MCF 10A (cell line): ENCODE measurements at regions not wholly inside any gene's neighbourhood (a gene's known extent, or its start where the extent isn't known, plus 50 kb on each side); places are given as distances from the start of the nearest gene placed in this dataset.

Experiments used
- BruUV-seq: library from RNA; stranded (reverse); fragments of 400-500 nt; replicated peaks from 2 replicates; lab custom pipeline; 2021; lab: Mats Ljungman, UMichigan
- CTCF ChIA-PET: fragments of 300-600 bp; sonication (Branson Sonifier 250); formaldehyde crosslinking; extraction: SDS; loops from one replicate; lab custom pipeline; 2021; ENCODE audit warnings: antibody characterized with exemption, inconsistent platforms; lab: Yijun Ruan, JAX
- POLR2A ChIA-PET: fragments of 300-600, 350-650 bp; sonication (Branson Sonifier 250); formaldehyde crosslinking; extraction: SDS; loops from one replicate; lab custom pipeline; 2020; ENCODE audit warnings: antibody characterized with exemption, inconsistent platforms; lab: Yijun Ruan, JAX
- DNase-seq: peaks from one replicate; pipeline ENCODE4 v3.0.0-alpha.2; 2018; ENCODE audit not compliant: unreplicated experiment
- H3K27ac Mint-ChIP-seq: one replicate; pipeline ENCODE4 v1.8.0; 2022; ENCODE audit warnings: mild to moderate bottlenecking, low read depth, mixed read lengths; ENCODE audit not compliant: unreplicated experiment
- H3K27me3 Mint-ChIP-seq: one replicate; pipeline ENCODE4 v1.8.0; 2022; ENCODE audit warnings: mixed read lengths; ENCODE audit not compliant: insufficient read depth, unreplicated experiment
- H3K36me3 Mint-ChIP-seq: one replicate; pipeline ENCODE4 v1.8.0; 2022; ENCODE audit warnings: mild to moderate bottlenecking, moderate library complexity, mixed read lengths; ENCODE audit not compliant: insufficient read depth, unreplicated experiment
- H3K4me1 Mint-ChIP-seq: one replicate; pipeline ENCODE4 v1.8.0; 2022; ENCODE audit warnings: mixed read lengths; ENCODE audit not compliant: insufficient read depth, unreplicated experiment
- H3K4me3 Mint-ChIP-seq: one replicate; pipeline ENCODE4 v1.8.0; 2022; ENCODE audit warnings: mild to moderate bottlenecking, moderate library complexity, mixed read lengths; ENCODE audit not compliant: unreplicated experiment
- H3K9me3 Mint-ChIP-seq: one replicate; pipeline ENCODE4 v1.8.0; 2022; ENCODE audit warnings: mixed read lengths; ENCODE audit not compliant: unreplicated experiment
- CTCF ChIP-seq: fragments of 200-600 bp; IDR thresholded peaks from one replicate; pipeline ENCODE4 v1.8.0; 2022; ENCODE audit warnings: antibody characterized with exemption, mild to moderate bottlenecking; ENCODE audit not compliant: unreplicated experiment
- intact Hi-C: fragments of 100-400 bp; cut with micrococcal nuclease; formaldehyde crosslinking; loops from 2 replicates; pipeline ENCODE4 v1.14.1; 2022

- Mint-ChIP-seq H3K4me1 (no peaks in the 10 kb centered on the region), H3K27ac (no peak overlapping the region)
Observed at GRCh38 chr10:125355657-125356056, 195.3 kb upstream of the CTBP2 start.

GRCh38 chr10:125350519-125350918 is 190.2 kb upstream of the CTBP2 start:
- ChIA-PET CTCF (interaction anchor here (1.0 kb wide), 1 partner anchor 13 kb away, joined by 3 read pairs; no protein-coding TSS in a partner anchor), POLR2A (interaction anchor here (0.6 kb wide), 1 partner anchor 16 kb away, joined by 3 read pairs; no protein-coding TSS in a partner anchor)
- intact Hi-C loops: no loop called here
- Mint-ChIP-seq H3K4me3 (no peak overlapping the region), H3K36me3 (no peaks in the 10 kb centered on the region), H3K27ac (no peak overlapping the region), H3K4me1 (no peaks in the 10 kb centered on the region), H3K27me3 (no peaks in the 10 kb centered on the region), H3K9me3 (no peaks in the 10 kb centered on the region)
- no peak for TF ChIP-seq CTCF
- no TSS peak for BruUV-seq
- no peak for DNase-seq

More at GRCh38 chr10:125355657-125356056, 195.3 kb upstream of the CTBP2 start:
- no peaks in the 10 kb centered on the region for H3K27me3 Mint-ChIP-seq
- no peak for DNase-seq
- no peaks in the 10 kb centered on the region for H3K36me3 Mint-ChIP-seq
- CTCF ChIA-PET: no interaction called here
- H3K4me3 Mint-ChIP-seq: no peak overlapping the region
- no peaks in the 10 kb centered on the region for H3K9me3 Mint-ChIP-seq
- TF ChIP-seq CTCF: no peak
- intact Hi-C loops: no loop called here
- no TSS peak for BruUV-seq
- POLR2A ChIA-PET: no interaction called here

- BruUV-seq: no TSS peak
- no peak for TF ChIP-seq CTCF
- no peaks in the 10 kb centered on the region for H3K4me1 Mint-ChIP-seq
- no peaks in the 10 kb centered on the region for H3K27me3 Mint-ChIP-seq
- H3K36me3 Mint-ChIP-seq: no peaks in the 10 kb centered on the region
- intact Hi-C loops: loop anchor here (10.0 kb wide), 1 partner anchor 304 kb away; no protein-coding TSS in a partner anchor
- no peak for DNase-seq
- H3K27ac Mint-ChIP-seq: no peak overlapping the region
- no peaks in the 10 kb centered on the region for H3K9me3 Mint-ChIP-seq
- H3K4me3 Mint-ChIP-seq: no peak overlapping the region
- POLR2A ChIA-PET: no interaction called here
- CTCF ChIA-PET: interaction anchor here (0.6 kb wide), 1 partner anchor 86 kb away, joined by 5 read pairs; no protein-coding TSS in a partner anchor
Observed at GRCh38 chr10:125348536-125348935, 188.2 kb upstream of the CTBP2 start.

- BruUV-seq: no TSS peak
- CTCF ChIA-PET: interaction anchor here (0.7 to 2.1 kb wide), 6 partner anchors 11 to 297 kb away, joined by 3 to 12 read pairs (median 5); no protein-coding TSS in a partner anchor
- no peak overlapping the region for H3K27ac Mint-ChIP-seq
- POLR2A ChIA-PET: interaction anchor here (1.0 kb wide), 1 partner anchor 113 kb away, joined by 4 read pairs; no protein-coding TSS in a partner anchor
- H3K4me1 Mint-ChIP-seq: peaks cover 8% of the 10 kb centered on the region
- no peak overlapping the region for H3K4me3 Mint-ChIP-seq
- H3K9me3 Mint-ChIP-seq: no peaks in the 10 kb centered on the region
- no peaks in the 10 kb centered on the region for H3K27me3 Mint-ChIP-seq
- no peak for DNase-seq
- no peaks in the 10 kb centered on the region for H3K36me3 Mint-ChIP-seq
- intact Hi-C loops: loop anchor here (10.0 kb wide), 1 partner anchor 300 kb away; no protein-coding TSS in a partner anchor
- no peak for TF ChIP-seq CTCF
Observed at GRCh38 chr10:125344573-125345171, 184.3 kb upstream of the CTBP2 start.
